ENCODE measurements at regions not wholly inside any gene's neighbourhood (a gene's known extent, or its start where the extent isn't known, plus 50 kb on each side); places are given as distances from the start of the nearest gene placed in this dataset.

GRCh38 chr6:119686240-119686639 lies 336.7 kb upstream of the MAN1A1 start:
- no peak for TF ChIP-seq CTCF (IDR thresholded peaks at IDR 0.05; ENCODE audit: low read depth, low read length, missing control alignments)
- Histone ChIP-seq H3K36me3 (replicated peaks) (no peaks in the 10 kb centered on the region), H3K27me3 (replicated peaks) (no peaks in the 10 kb centered on the region), H3K27ac (no peak overlapping the region), H3K4me3 (ENCODE audit: low read depth, low read length) (no peak overlapping the region)
- no peak for DNase-seq
- in situ Hi-C loops (cut with HindIII; ENCODE audit: low pct_ligation_motif_present, low sequenced_read_pairs): no loop called here

- no peak for DNase-seq
- no peak for TF ChIP-seq CTCF (IDR thresholded peaks at IDR 0.05; ENCODE audit: low read depth, low read length, missing control alignments)
- in situ Hi-C loops (cut with HindIII; ENCODE audit: low pct_ligation_motif_present, low sequenced_read_pairs): no loop called here
- Histone ChIP-seq H3K27me3 (replicated peaks) (no peaks in the 10 kb centered on the region), H3K4me3 (ENCODE audit: low read depth, low read length) (no peak overlapping the region), H3K27ac (no peak overlapping the region), H3K36me3 (replicated peaks) (no peaks in the 10 kb centered on the region)
Observed at GRCh38 chr6:119683671-119684070, 334.1 kb upstream of the MAN1A1 start.

- Histone ChIP-seq H3K27me3 (replicated peaks) (no peaks in the 10 kb centered on the region), H3K4me3 (ENCODE audit: low read depth, low read length) (no peak overlapping the region), H3K36me3 (replicated peaks) (no peaks in the 10 kb centered on the region), H3K27ac (no peak overlapping the region)
- DNase-seq: no peak
- TF ChIP-seq CTCF (IDR thresholded peaks at IDR 0.05; ENCODE audit: low read depth, low read length, missing control alignments): no peak
- in situ Hi-C loops (cut with HindIII; ENCODE audit: low pct_ligation_motif_present, low sequenced_read_pairs): no loop called here
Observed at GRCh38 chr6:119683031-119683430, 333.5 kb upstream of the MAN1A1 start.

- in situ Hi-C loops (cut with HindIII; ENCODE audit: low pct_ligation_motif_present, low sequenced_read_pairs): no loop called here
- Histone ChIP-seq H3K27me3 (replicated peaks) (no peaks in the 10 kb centered on the region), H3K4me3 (ENCODE audit: low read depth, low read length) (no peak overlapping the region), H3K36me3 (replicated peaks) (no peaks in the 10 kb centered on the region), H3K27ac (no peak overlapping the region)
- no peak for TF ChIP-seq CTCF (IDR thresholded peaks at IDR 0.05; ENCODE audit: low read depth, low read length, missing control alignments)
- DNase-seq: no peak
Observed at GRCh38 chr6:119678961-119679360, 329.4 kb upstream of the MAN1A1 start.

GRCh38 chr6:119677384-119677783 lies 327.8 kb upstream of the MAN1A1 start:
- no peak for TF ChIP-seq CTCF (IDR thresholded peaks at IDR 0.05; ENCODE audit: low read depth, low read length, missing control alignments)
- Histone ChIP-seq H3K4me3 (ENCODE audit: low read depth, low read length) (no peak overlapping the region), H3K27ac (no peak overlapping the region), H3K36me3 (replicated peaks) (no peaks in the 10 kb centered on the region), H3K27me3 (replicated peaks) (no peaks in the 10 kb centered on the region)
- DNase-seq: no peak
- in situ Hi-C loops (cut with HindIII; ENCODE audit: low pct_ligation_motif_present, low sequenced_read_pairs): no loop called here

- no peak overlapping the region for H3K4me3 ChIP-seq (ENCODE audit: low read depth, low read length)
- no peak for DNase-seq
- H3K36me3 ChIP-seq (replicated peaks): no peaks in the 10 kb centered on the region
- in situ Hi-C loops (cut with HindIII; ENCODE audit: low pct_ligation_motif_present, low sequenced_read_pairs): no loop called here
- no peak for TF ChIP-seq CTCF (IDR thresholded peaks at IDR 0.05; ENCODE audit: low read depth, low read length, missing control alignments)
- no peaks in the 10 kb centered on the region for H3K27me3 ChIP-seq (replicated peaks)
- H3K27ac ChIP-seq: no peak overlapping the region
Observed at GRCh38 chr6:119676961-119677360, 327.4 kb upstream of the MAN1A1 start.

Measured in brain microvascular endothelial cell (primary cell).